Mesenchymal stem cell (in vitro differentiated cells and primary cell): ENCODE measurements at regions not wholly inside any gene's neighbourhood (a gene's known extent, or its start where the extent isn't known, plus 50 kb on each side); places are given as distances from the start of the nearest gene placed in this dataset.
"Not testable (repeated sequence)": the region's sequence is repeated elsewhere in the genome, so short reads cannot be mapped to it uniquely, and the experiment has no call there.

Source experiments
- DNase-seq: peaks from one replicate; pipeline ENCODE4 v3.0.0-alpha.2; 2013
- H2AFZ ChIP-seq: one replicate; pipeline ENCODE4 v1.6.1; 2013; ENCODE audit warnings: low read depth, mild to moderate bottlenecking, control low read depth, inconsistent platforms, low read length, moderate library complexity
- H2AK5ac ChIP-seq: 2 replicates; pipeline ENCODE4 v1.6.1; 2013; ENCODE audit warnings: low read length, moderate library complexity, mild to moderate bottlenecking, inconsistent platforms; ENCODE audit not compliant: severe bottlenecking
- H2BK120ac ChIP-seq: one replicate; pipeline ENCODE4 v1.6.1; 2013; ENCODE audit warnings: low read depth, mild to moderate bottlenecking, inconsistent platforms, low read length, moderate library complexity
- H2BK12ac ChIP-seq, 2 experiments: one replicate each; pipeline ENCODE4 v1.6.1; 2013; ENCODE audit warnings: inconsistent platforms in 2 of 2, low read length in 2 of 2, mild to moderate bottlenecking in 2 of 2, moderate library complexity in 2 of 2, control low read depth in 1 of 2
- H2BK15ac ChIP-seq: one replicate; pipeline ENCODE4 v1.6.1; 2013; ENCODE audit warnings: mild to moderate bottlenecking, low read depth, inconsistent platforms; ENCODE audit not compliant: poor library complexity, severe bottlenecking
- H2BK5ac ChIP-seq: 2 replicates; pipeline ENCODE4 v1.6.1; 2013; ENCODE audit warnings: low read depth, mild to moderate bottlenecking, low read length, control low read depth, inconsistent platforms; ENCODE audit not compliant: poor library complexity, severe bottlenecking
- H3K14ac ChIP-seq, 2 experiments: one replicate each; pipeline ENCODE4 v1.6.1; 2013; ENCODE audit warnings: inconsistent platforms in 2 of 2, low read length in 2 of 2, control low read depth in 1 of 2, mild to moderate bottlenecking in 1 of 2, moderate library complexity in 1 of 2
- H3K18ac ChIP-seq, 2 experiments: one replicate each; pipeline ENCODE4 v1.6.1; 2013; ENCODE audit warnings: inconsistent platforms in 2 of 2, low read length in 2 of 2, control low read depth in 1 of 2, low read depth in 1 of 2, mild to moderate bottlenecking in 1 of 2
- H3K23ac ChIP-seq, 2 experiments: one replicate each; pipeline ENCODE4 v1.6.1; 2013; ENCODE audit warnings: inconsistent platforms in 2 of 2, low read length in 2 of 2, mild to moderate bottlenecking in 2 of 2, moderate library complexity in 2 of 2, control low read depth in 1 of 2
- H3K27ac ChIP-seq: 2 replicates; pipeline ENCODE4 v1.5.1; 2013; ENCODE audit warnings: mild to moderate bottlenecking, moderate library complexity, low read length, control low read depth, inconsistent platforms; ENCODE audit not compliant: poor library complexity, severe bottlenecking
- H3K27me3 ChIP-seq, 2 experiments: 2 replicates each; pipeline versions ENCODE4 v1.6.1 to v1.7.0; 2013; ENCODE audit warnings: low read length in 2 of 2, mild to moderate bottlenecking in 2 of 2, moderate library complexity in 2 of 2, control low read depth in 1 of 2, inconsistent platforms in 1 of 2; ENCODE audit not compliant: control insufficient read depth in 1 of 2, insufficient read depth in 1 of 2
- H3K36me3 ChIP-seq, 2 experiments: 2 replicates each; pipeline versions ENCODE4 v1.6.1 to v1.7.0; 2013; ENCODE audit warnings: low read length in 2 of 2, control low read depth in 1 of 2, inconsistent platforms in 1 of 2, low read depth in 1 of 2, mild to moderate bottlenecking in 1 of 2; ENCODE audit not compliant: insufficient read depth in 2 of 2, control insufficient read depth in 1 of 2
- H3K4ac ChIP-seq, 2 experiments: one replicate each; pipeline ENCODE4 v1.6.1; 2013; ENCODE audit warnings: inconsistent platforms in 2 of 2, low read length in 2 of 2, mild to moderate bottlenecking in 2 of 2, moderate library complexity in 2 of 2, control low read depth in 1 of 2, low read depth in 1 of 2
- H3K4me1 ChIP-seq: 2 replicates; pipeline ENCODE4 v1.6.1; 2013; ENCODE audit warnings: low read depth, low read length, control low read depth; ENCODE audit not compliant: control insufficient read depth, insufficient read depth
- H3K4me2 ChIP-seq: 2 replicates; pipeline ENCODE4 v1.6.1; 2013; ENCODE audit warnings: low read length, mild to moderate bottlenecking, inconsistent platforms; ENCODE audit not compliant: poor library complexity, severe bottlenecking
- H3K4me3 ChIP-seq, 2 experiments: 2 replicates each; pipeline versions ENCODE4 v1.5.1 to v1.7.0; 2013; ENCODE audit warnings: low read length in 2 of 2, mild to moderate bottlenecking in 2 of 2, control low read depth in 1 of 2, low read depth in 1 of 2; ENCODE audit not compliant: insufficient read depth in 1 of 2
- H3K79me1 ChIP-seq: replicated peaks from 2 replicates; pipeline ENCODE4 v1.6.1; 2013; ENCODE audit warnings: mild to moderate bottlenecking, control low read depth, low read length, inconsistent platforms; ENCODE audit not compliant: poor library complexity, severe bottlenecking
- H3K9ac ChIP-seq: 2 replicates; pipeline ENCODE4 v1.7.0; 2013; ENCODE audit warnings: mild to moderate bottlenecking, low read length, moderate library complexity
- H3K9me3 ChIP-seq: 2 replicates; pipeline ENCODE4 v1.7.0; 2013; ENCODE audit warnings: mild to moderate bottlenecking, low read length; ENCODE audit not compliant: control insufficient read depth
- H4K8ac ChIP-seq: one replicate; pipeline ENCODE4 v1.6.1; 2013; ENCODE audit warnings: inconsistent platforms, mild to moderate bottlenecking, low read length, moderate library complexity
- H4K91ac ChIP-seq: one replicate; pipeline ENCODE4 v1.6.1; 2013; ENCODE audit warnings: mild to moderate bottlenecking, low read length, inconsistent platforms
- WGBS: methylation state at CpG from one replicate; pipeline ENCODE4 v1.1.7; 2013; ENCODE audit warnings: mixed read lengths; 5-methylcytosine and 5-hydroxymethylcytosine counted together

- no CpG with 5 or more reads among the region's 1 CpG for WGBS
- no peak overlapping the region for H3K23ac ChIP-seq
- H3K4me1 ChIP-seq = no peaks in the 10 kb centered on the region
- H2BK5ac ChIP-seq = no peak overlapping the region
- no peak overlapping the region for H4K91ac ChIP-seq
- H4K8ac ChIP-seq = no peak overlapping the region
- H2AFZ ChIP-seq = no peak overlapping the region
- no peaks in the 10 kb centered on the region for H3K27me3 ChIP-seq
- no peak overlapping the region for H3K27ac ChIP-seq
- H3K79me1 ChIP-seq = no peaks in the 10 kb centered on the region
- H2BK120ac ChIP-seq = no peak overlapping the region
- no peaks in the 10 kb centered on the region for H3K9me3 ChIP-seq
- no peak overlapping the region for H2BK12ac ChIP-seq
- no peak overlapping the region for H3K4me3 ChIP-seq
- H2AK5ac ChIP-seq = no peak overlapping the region
- H3K14ac ChIP-seq = no peak overlapping the region
- no peaks in the 10 kb centered on the region for H3K36me3 ChIP-seq
- no peak overlapping the region for H3K4ac ChIP-seq
- no peak overlapping the region for H3K18ac ChIP-seq
- no peak for DNase-seq
- no peak overlapping the region for H3K9ac ChIP-seq
- no peak overlapping the region for H2BK15ac ChIP-seq
- H3K4me2 ChIP-seq = no peak overlapping the region
These were observed 338.8 kb downstream of the DNAJB9 start for GRCh38 chr7:108908456-108908855.

- Histone ChIP-seq H2BK120ac (no peak overlapping the region), H3K18ac (no peak overlapping the region), H2BK15ac (no peak overlapping the region), H2BK5ac (no peak overlapping the region), H3K79me1 (no peaks in the 10 kb centered on the region), H3K9me3 (peaks cover 5% of the 10 kb centered on the region), H3K27ac (no peak overlapping the region), H3K23ac (no peak overlapping the region), H3K14ac (no peak overlapping the region), H2AFZ (no peak overlapping the region), H3K9ac (no peak overlapping the region), H3K27me3 (no peaks in the 10 kb centered on the region), H4K8ac (no peak overlapping the region), H2BK12ac (no peak overlapping the region), H3K4ac (no peak overlapping the region), H3K4me3 (no peak overlapping the region), H2AK5ac (no peak overlapping the region), H3K4me1 (no peaks in the 10 kb centered on the region), H4K91ac (no peak overlapping the region), H3K36me3 (no peaks in the 10 kb centered on the region), H3K4me2 (no peak overlapping the region)
- DNase-seq = no peak
- no CpG with 5 or more reads among the region's 1 CpG for WGBS
These were observed 341.3 kb downstream of the DNAJB9 start for GRCh38 chr7:108911016-108911415.

- Histone ChIP-seq H2BK5ac (no peak overlapping the region), H3K4ac (no peak overlapping the region), H3K36me3 (no peaks in the 10 kb centered on the region), H3K18ac (no peak overlapping the region), H2AFZ (no peak overlapping the region), H4K91ac (no peak overlapping the region), H3K23ac (no peak overlapping the region), H3K9ac (no peak overlapping the region), H3K4me1 (no peaks in the 10 kb centered on the region), H3K4me2 (no peak overlapping the region), H3K9me3 (peaks cover 17% of the 10 kb centered on the region), H2BK15ac (no peak overlapping the region), H2BK120ac (no peak overlapping the region), H3K79me1 (no peaks in the 10 kb centered on the region), H2AK5ac (no peak overlapping the region), H3K4me3 (no peak overlapping the region), H2BK12ac (no peak overlapping the region), H3K27me3 (no peaks in the 10 kb centered on the region), H4K8ac (no peak overlapping the region), H3K14ac (no peak overlapping the region), H3K27ac (no peak overlapping the region)
- 67% methylated on average over 1 of the region's 1 CpG for WGBS
- DNase-seq = no peak
These were observed 350.8 kb downstream of the DNAJB9 start for GRCh38 chr7:108920490-108920889.

- not testable (repeated sequence) for H3K14ac ChIP-seq, H3K18ac ChIP-seq, H2AK5ac ChIP-seq, H3K27me3 ChIP-seq, H3K4me3 ChIP-seq, H3K4me1 ChIP-seq, H2BK12ac ChIP-seq, H2AFZ ChIP-seq, H4K91ac ChIP-seq, H3K79me1 ChIP-seq, DNase-seq, H2BK120ac ChIP-seq, H4K8ac ChIP-seq, H3K9me3 ChIP-seq, H3K4me2 ChIP-seq, H3K9ac ChIP-seq, H3K4ac ChIP-seq, H3K27ac ChIP-seq, H3K36me3 ChIP-seq, H3K23ac ChIP-seq, H2BK5ac ChIP-seq, H2BK15ac ChIP-seq
- WGBS = 91% methylated on average over 14 of the region's 14 CpGs
These were observed 373.4 kb downstream of the DNAJB9 start for GRCh38 chr7:108943048-108943447.
